ENCODE measurements at regions not wholly inside any gene's neighbourhood (a gene's known extent, or its start where the extent isn't known, plus 50 kb on each side); places are given as distances from the start of the nearest gene placed in this dataset.
A peak's percentile ranks its signal among the peaks of the same experiment; 100 is the strongest.

- no peaks in the 10 kb centered on the region for H3K27me3 ChIP-seq (ENCODE audit: insufficient read depth, low read length)
- no peak overlapping the region for H2AFZ ChIP-seq (ENCODE audit: low read length, unreplicated experiment)
- peak overlapping the region; percentile 53 for H3K27ac ChIP-seq (ENCODE audit: low read depth, low read length)
- H3K4me3 ChIP-seq (ENCODE audit: low read depth, low read length), result no peak overlapping the region
- H3K4me1 ChIP-seq (ENCODE audit: control insufficient read depth, insufficient read depth, low read length, unreplicated experiment), result peaks cover 20% of the 10 kb centered on the region
- H3K79me2 ChIP-seq (ENCODE audit: control insufficient read depth, insufficient read depth, low read length, unreplicated experiment), result no peaks in the 10 kb centered on the region
- no peaks in the 10 kb centered on the region for H3K36me3 ChIP-seq (ENCODE audit: insufficient read depth, low read length)
Measured at GRCh38 chr9:91099436-91099835, 262.3 kb downstream of the AUH start.

- no peak overlapping the region for H2AFZ ChIP-seq (ENCODE audit: low read length, unreplicated experiment)
- H3K36me3 ChIP-seq (ENCODE audit: insufficient read depth, low read length), result no peaks in the 10 kb centered on the region
- H3K79me2 ChIP-seq (ENCODE audit: control insufficient read depth, insufficient read depth, low read length, unreplicated experiment), result no peaks in the 10 kb centered on the region
- H3K4me1 ChIP-seq (ENCODE audit: control insufficient read depth, insufficient read depth, low read length, unreplicated experiment), result peaks cover 20% of the 10 kb centered on the region
- H3K27me3 ChIP-seq (ENCODE audit: insufficient read depth, low read length), result no peaks in the 10 kb centered on the region
- H3K4me3 ChIP-seq (ENCODE audit: low read depth, low read length), result no peak overlapping the region
- H3K27ac ChIP-seq (ENCODE audit: low read depth, low read length), result peak overlapping the region; percentile 73
Measured at GRCh38 chr9:91100878-91101450, 260.8 kb downstream of the AUH start.

GRCh38 chr9:91101611-91102168 is 260.0 kb downstream of the AUH start:
- Histone ChIP-seq H3K4me3 (ENCODE audit: low read depth, low read length) (no peak overlapping the region), H3K4me1 (ENCODE audit: control insufficient read depth, insufficient read depth, low read length, unreplicated experiment) (peaks cover 20% of the 10 kb centered on the region), H3K36me3 (ENCODE audit: insufficient read depth, low read length) (no peaks in the 10 kb centered on the region), H3K79me2 (ENCODE audit: control insufficient read depth, insufficient read depth, low read length, unreplicated experiment) (no peaks in the 10 kb centered on the region), H3K27ac (ENCODE audit: low read depth, low read length) (peak overlapping the region; percentile 73; the same call in 1 of the 2 replicates), H2AFZ (ENCODE audit: low read length, unreplicated experiment) (no peak overlapping the region), H3K27me3 (ENCODE audit: insufficient read depth, low read length) (no peaks in the 10 kb centered on the region)

- no peak overlapping the region for H3K27ac ChIP-seq (ENCODE audit: low read depth, low read length)
- no peaks in the 10 kb centered on the region for H3K36me3 ChIP-seq (ENCODE audit: insufficient read depth, low read length)
- H3K27me3 ChIP-seq (ENCODE audit: insufficient read depth, low read length), result no peaks in the 10 kb centered on the region
- no peak overlapping the region for H3K4me3 ChIP-seq (ENCODE audit: low read depth, low read length)
- no peak overlapping the region for H2AFZ ChIP-seq (ENCODE audit: low read length, unreplicated experiment)
- no peaks in the 10 kb centered on the region for H3K79me2 ChIP-seq (ENCODE audit: control insufficient read depth, insufficient read depth, low read length, unreplicated experiment)
- H3K4me1 ChIP-seq (ENCODE audit: control insufficient read depth, insufficient read depth, low read length, unreplicated experiment), result peaks cover 20% of the 10 kb centered on the region
Measured at GRCh38 chr9:91102269-91102668, 259.4 kb downstream of the AUH start.

GRCh38 chr9:91103931-91104330 is 257.8 kb downstream of the AUH start:
- Histone ChIP-seq H3K4me3 (ENCODE audit: low read depth, low read length) (no peak overlapping the region), H3K4me1 (ENCODE audit: control insufficient read depth, insufficient read depth, low read length, unreplicated experiment) (peaks cover 20% of the 10 kb centered on the region), H3K27ac (ENCODE audit: low read depth, low read length) (no peak overlapping the region), H3K36me3 (ENCODE audit: insufficient read depth, low read length) (no peaks in the 10 kb centered on the region), H3K79me2 (ENCODE audit: control insufficient read depth, insufficient read depth, low read length, unreplicated experiment) (no peaks in the 10 kb centered on the region), H2AFZ (ENCODE audit: low read length, unreplicated experiment) (no peak overlapping the region), H3K27me3 (ENCODE audit: insufficient read depth, low read length) (no peaks in the 10 kb centered on the region)

GRCh38 chr9:91106415-91107081 is 255.2 kb downstream of the AUH start:
- Histone ChIP-seq H3K36me3 (ENCODE audit: insufficient read depth, low read length) (no peaks in the 10 kb centered on the region), H3K27ac (ENCODE audit: low read depth, low read length) (no peak overlapping the region), H3K27me3 (ENCODE audit: insufficient read depth, low read length) (no peaks in the 10 kb centered on the region), H2AFZ (ENCODE audit: low read length, unreplicated experiment) (no peak overlapping the region), H3K79me2 (ENCODE audit: control insufficient read depth, insufficient read depth, low read length, unreplicated experiment) (no peaks in the 10 kb centered on the region), H3K4me3 (ENCODE audit: low read depth, low read length) (no peak overlapping the region), H3K4me1 (ENCODE audit: control insufficient read depth, insufficient read depth, low read length, unreplicated experiment) (no peaks in the 10 kb centered on the region)

- no peaks in the 10 kb centered on the region for H3K79me2 ChIP-seq (ENCODE audit: control insufficient read depth, insufficient read depth, low read length, unreplicated experiment)
- H3K4me3 ChIP-seq (ENCODE audit: low read depth, low read length), result no peak overlapping the region
- no peak overlapping the region for H3K27ac ChIP-seq (ENCODE audit: low read depth, low read length)
- H3K27me3 ChIP-seq (ENCODE audit: insufficient read depth, low read length), result no peaks in the 10 kb centered on the region
- no peaks in the 10 kb centered on the region for H3K36me3 ChIP-seq (ENCODE audit: insufficient read depth, low read length)
- H2AFZ ChIP-seq (ENCODE audit: low read length, unreplicated experiment), result no peak overlapping the region
- peaks cover 4% of the 10 kb centered on the region for H3K4me1 ChIP-seq (ENCODE audit: control insufficient read depth, insufficient read depth, low read length, unreplicated experiment)
Measured at GRCh38 chr9:91111226-91111625, 250.5 kb downstream of the AUH start.

GRCh38 chr9:91111876-91112275 is 249.8 kb downstream of the AUH start:
- H3K27me3 ChIP-seq (ENCODE audit: insufficient read depth, low read length), result no peaks in the 10 kb centered on the region
- no peaks in the 10 kb centered on the region for H3K79me2 ChIP-seq (ENCODE audit: control insufficient read depth, insufficient read depth, low read length, unreplicated experiment)
- H2AFZ ChIP-seq (ENCODE audit: low read length, unreplicated experiment), result no peak overlapping the region
- H3K27ac ChIP-seq (ENCODE audit: low read depth, low read length), result no peak overlapping the region
- H3K4me3 ChIP-seq (ENCODE audit: low read depth, low read length), result no peak overlapping the region
- no peaks in the 10 kb centered on the region for H3K36me3 ChIP-seq (ENCODE audit: insufficient read depth, low read length)
- H3K4me1 ChIP-seq (ENCODE audit: control insufficient read depth, insufficient read depth, low read length, unreplicated experiment), result peaks cover 8% of the 10 kb centered on the region

GRCh38 chr9:91113016-91113415 is 248.7 kb downstream of the AUH start:
- no peaks in the 10 kb centered on the region for H3K27me3 ChIP-seq (ENCODE audit: insufficient read depth, low read length)
- no peaks in the 10 kb centered on the region for H3K79me2 ChIP-seq (ENCODE audit: control insufficient read depth, insufficient read depth, low read length, unreplicated experiment)
- no peak overlapping the region for H3K4me3 ChIP-seq (ENCODE audit: low read depth, low read length)
- H2AFZ ChIP-seq (ENCODE audit: low read length, unreplicated experiment), result no peak overlapping the region
- no peaks in the 10 kb centered on the region for H3K36me3 ChIP-seq (ENCODE audit: insufficient read depth, low read length)
- H3K27ac ChIP-seq (ENCODE audit: low read depth, low read length), result no peak overlapping the region
- H3K4me1 ChIP-seq (ENCODE audit: control insufficient read depth, insufficient read depth, low read length, unreplicated experiment), result peaks cover 12% of the 10 kb centered on the region

- H3K36me3 ChIP-seq (ENCODE audit: insufficient read depth, low read length), result no peaks in the 10 kb centered on the region
- no peak overlapping the region for H2AFZ ChIP-seq (ENCODE audit: low read length, unreplicated experiment)
- peaks cover 26% of the 10 kb centered on the region for H3K4me1 ChIP-seq (ENCODE audit: control insufficient read depth, insufficient read depth, low read length, unreplicated experiment)
Measured at GRCh38 chr9:91114450-91114849, 247.3 kb downstream of the AUH start.

GRCh38 chr9:91116211-91116610 is 245.5 kb downstream of the AUH start:
- Histone ChIP-seq H3K79me2 (ENCODE audit: control insufficient read depth, insufficient read depth, low read length, unreplicated experiment) (no peaks in the 10 kb centered on the region), H3K36me3 (ENCODE audit: insufficient read depth, low read length) (no peaks in the 10 kb centered on the region), H3K27ac (ENCODE audit: low read depth, low read length) (no peak overlapping the region), H2AFZ (ENCODE audit: low read length, unreplicated experiment) (no peak overlapping the region), H3K4me3 (ENCODE audit: low read depth, low read length) (no peak overlapping the region), H3K4me1 (ENCODE audit: control insufficient read depth, insufficient read depth, low read length, unreplicated experiment) (peaks cover 38% of the 10 kb centered on the region), H3K27me3 (ENCODE audit: insufficient read depth, low read length) (no peaks in the 10 kb centered on the region)

More at GRCh38 chr9:91114450-91114849, 247.3 kb downstream of the AUH start:
- H3K4me3 ChIP-seq (ENCODE audit: low read depth, low read length), result no peak overlapping the region
- no peaks in the 10 kb centered on the region for H3K27me3 ChIP-seq (ENCODE audit: insufficient read depth, low read length)
- H3K79me2 ChIP-seq (ENCODE audit: control insufficient read depth, insufficient read depth, low read length, unreplicated experiment), result no peaks in the 10 kb centered on the region
- no peak overlapping the region for H3K27ac ChIP-seq (ENCODE audit: low read depth, low read length)

Measured in ACC112 (cell line).